AG09319 (cell line): ENCODE measurements at regions not wholly inside any gene's neighbourhood (a gene's known extent, or its start where the extent isn't known, plus 50 kb on each side); places are given as distances from the start of the nearest gene placed in this dataset.

Source experiments
- DNase-seq: peaks from one replicate; pipeline ENCODE4 v3.0.0-alpha.2; 2010; ENCODE audit warnings: low read depth; ENCODE audit errors: extremely low read depth
- TF ChIP-seq, protein P1 (sequence below): IDR thresholded peaks from 2 replicates; pipeline ENCODE4 v1.5.1; 2011; ENCODE audit warnings: low read depth, mild to moderate bottlenecking, inconsistent platforms, low read length, moderate library complexity

GRCh38 chr18:72637299-72637698 lies 93.2 kb upstream of the CBLN2 start:
- TF ChIP-seq, protein P1, sequence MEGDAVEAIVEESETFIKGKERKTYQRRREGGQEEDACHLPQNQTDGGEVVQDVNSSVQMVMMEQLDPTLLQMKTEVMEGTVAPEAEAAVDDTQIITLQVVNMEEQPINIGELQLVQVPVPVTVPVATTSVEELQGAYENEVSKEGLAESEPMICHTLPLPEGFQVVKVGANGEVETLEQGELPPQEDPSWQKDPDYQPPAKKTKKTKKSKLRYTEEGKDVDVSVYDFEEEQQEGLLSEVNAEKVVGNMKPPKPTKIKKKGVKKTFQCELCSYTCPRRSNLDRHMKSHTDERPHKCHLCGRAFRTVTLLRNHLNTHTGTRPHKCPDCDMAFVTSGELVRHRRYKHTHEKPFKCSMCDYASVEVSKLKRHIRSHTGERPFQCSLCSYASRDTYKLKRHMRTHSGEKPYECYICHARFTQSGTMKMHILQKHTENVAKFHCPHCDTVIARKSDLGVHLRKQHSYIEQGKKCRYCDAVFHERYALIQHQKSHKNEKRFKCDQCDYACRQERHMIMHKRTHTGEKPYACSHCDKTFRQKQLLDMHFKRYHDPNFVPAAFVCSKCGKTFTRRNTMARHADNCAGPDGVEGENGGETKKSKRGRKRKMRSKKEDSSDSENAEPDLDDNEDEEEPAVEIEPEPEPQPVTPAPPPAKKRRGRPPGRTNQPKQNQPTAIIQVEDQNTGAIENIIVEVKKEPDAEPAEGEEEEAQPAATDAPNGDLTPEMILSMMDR, result no peak

DNA sequence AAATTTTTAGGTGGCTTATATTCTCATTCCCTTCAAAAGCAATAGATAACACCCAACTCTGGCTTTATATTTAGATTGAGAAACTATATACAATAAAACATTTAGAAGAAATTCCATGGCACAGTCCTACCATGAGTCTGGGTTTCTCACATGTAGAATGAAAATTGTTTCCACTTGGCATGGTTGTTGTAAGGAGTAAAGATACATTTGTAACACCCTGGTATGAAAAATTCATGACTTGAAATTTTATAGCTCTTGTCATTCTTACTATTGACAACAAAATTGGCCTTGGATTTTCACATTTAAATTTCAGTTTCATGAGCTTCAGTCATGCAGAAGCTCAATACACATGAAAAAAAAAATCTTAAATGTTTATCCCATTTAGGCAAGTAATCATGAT lies 92.5 kb upstream of the CBLN2 start:
- no peak for DNase-seq
- TF ChIP-seq, protein P1, result no peak

More at GRCh38 chr18:72637299-72637698, 93.2 kb upstream of the CBLN2 start:
- DNase-seq, result no peak

DNA sequence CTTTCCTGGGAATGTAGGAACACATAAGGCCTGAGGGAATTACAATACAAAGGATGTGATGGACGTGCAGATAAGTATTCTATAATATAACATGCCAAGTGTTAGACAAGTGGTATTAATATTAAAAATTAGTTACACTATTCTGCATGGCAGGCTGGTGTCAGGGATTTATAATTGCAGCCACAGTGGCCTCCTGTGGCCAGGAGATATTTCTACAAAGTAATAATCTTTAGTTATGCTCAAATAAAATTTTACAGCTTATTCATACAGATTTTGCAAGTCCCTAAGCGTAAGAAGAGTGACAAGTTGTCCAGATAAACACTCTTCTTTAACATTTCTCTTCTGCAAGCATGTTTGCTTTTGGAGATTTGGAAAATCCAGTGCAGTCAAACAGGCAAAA lies 90.4 kb upstream of the CBLN2 start:
- DNase-seq, result no peak
- TF ChIP-seq, protein P1, result no peak

- TF ChIP-seq, protein P1, result no peak
- DNase-seq, result no peak
Measured at GRCh38 chr18:72630991-72631390, 86.8 kb upstream of the CBLN2 start.

DNA sequence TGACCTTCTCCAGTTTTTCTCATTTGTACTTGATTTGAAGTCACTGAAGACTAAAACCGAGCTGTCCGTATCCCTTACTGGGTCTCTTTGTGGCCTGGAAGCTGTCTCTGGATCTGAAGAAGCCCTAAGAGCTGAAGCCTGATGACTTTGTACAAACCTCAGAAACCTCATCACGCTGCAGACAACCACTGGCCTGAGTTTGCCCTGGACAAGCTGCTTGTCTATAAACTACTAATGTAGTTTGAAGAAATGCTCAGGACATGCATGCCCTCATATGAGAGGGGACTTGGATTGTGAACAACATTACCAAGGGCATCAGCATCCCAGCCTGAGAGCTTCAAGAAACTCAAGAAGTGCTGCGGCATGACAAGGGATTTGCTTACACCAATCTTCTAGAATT lies 79.3 kb upstream of the CBLN2 start:
- TF ChIP-seq, protein P1, result no peak

GRCh38 chr18:72613534-72613930 lies 69.4 kb upstream of the CBLN2 start:
- TF ChIP-seq, protein P1, result no peak

More for the DNA sequence above, 79.3 kb upstream of the CBLN2 start:
- no peak for DNase-seq

DNA sequence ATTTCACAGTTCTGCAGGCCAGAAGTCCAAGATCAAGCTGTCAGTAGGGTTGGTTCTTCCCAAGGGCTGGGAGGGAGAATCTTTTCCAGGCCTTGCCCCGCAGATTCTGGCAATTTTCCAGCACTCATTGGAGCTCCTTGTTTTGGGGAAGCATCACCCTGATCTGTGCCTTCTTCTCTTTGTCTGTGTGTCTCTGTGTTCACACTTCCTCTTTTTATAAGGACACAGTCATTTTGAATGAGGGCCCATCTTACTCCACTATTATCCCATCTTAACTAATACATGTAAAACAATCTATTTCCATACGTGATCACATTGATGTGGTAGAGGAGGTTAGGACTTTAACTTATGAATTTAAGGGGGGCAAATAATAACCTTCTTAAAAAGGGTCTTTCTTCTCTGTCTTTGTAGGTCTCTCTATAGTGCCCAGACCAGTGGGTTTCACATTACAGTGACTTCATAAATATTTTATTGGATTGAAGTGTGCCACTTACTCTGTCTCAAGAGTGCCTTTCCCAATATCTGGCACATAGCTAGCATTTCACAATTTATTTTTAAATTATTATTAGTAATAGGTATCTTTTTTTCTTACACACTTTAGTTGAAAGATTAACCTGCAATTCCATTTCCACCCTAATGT lies 68.9 kb upstream of the CBLN2 start:
- TF ChIP-seq, protein P1, result no peak
- no peak for DNase-seq

More at GRCh38 chr18:72613534-72613930, 69.4 kb upstream of the CBLN2 start:
- no peak for DNase-seq
